ENCODE measurements at regions not wholly inside any gene's neighbourhood (a gene's known extent, or its start where the extent isn't known, plus 50 kb on each side); places are given as distances from the start of the nearest gene placed in this dataset.
"Not testable (repeated sequence)": the region's sequence is repeated elsewhere in the genome, so short reads cannot be mapped to it uniquely, and the experiment has no call there.

- ATAC-seq; H3K27me3 ChIP-seq; DNase-seq; H3K4me3 ChIP-seq; H3K4me1 ChIP-seq; H3K27ac ChIP-seq; intact Hi-C loops (cut with DNase I); H3K9me3 ChIP-seq; H3K36me3 ChIP-seq: not testable (repeated sequence)
- WGBS, 4 donors = no CpG with 5 or more reads among the region's 5 CpGs
Observed at GRCh38 chrY:17827155-17827554, 52.9 kb downstream of the CDY2B start.

- H3K4me3 ChIP-seq; ATAC-seq; H3K27ac ChIP-seq; intact Hi-C loops (cut with DNase I); H3K9me3 ChIP-seq; H3K27me3 ChIP-seq; H3K36me3 ChIP-seq; H3K4me1 ChIP-seq; DNase-seq: not testable (repeated sequence)
- no CpG with 5 or more reads among the region's 4 CpGs for WGBS, 4 donors
Observed at GRCh38 chrY:17819700-17820099, 60.3 kb downstream of the CDY2B start.

GRCh38 chrY:17819025-17819646 lies 60.9 kb downstream of the CDY2B start:
- H3K27me3 ChIP-seq; H3K36me3 ChIP-seq; H3K27ac ChIP-seq; intact Hi-C loops (cut with DNase I); DNase-seq; ATAC-seq; H3K9me3 ChIP-seq; H3K4me1 ChIP-seq; H3K4me3 ChIP-seq: not testable (repeated sequence)
- WGBS, 4 donors = no CpG with 5 or more reads among the region's 3 CpGs

- H3K27me3 ChIP-seq; H3K27ac ChIP-seq; H3K36me3 ChIP-seq; DNase-seq; H3K9me3 ChIP-seq; intact Hi-C loops (cut with DNase I); ATAC-seq; H3K4me1 ChIP-seq; H3K4me3 ChIP-seq: not testable (repeated sequence)
- no CpG with 5 or more reads among the region's 6 CpGs for WGBS, 4 donors
Observed at GRCh38 chrY:17817076-17818068, 62.6 kb downstream of the CDY2B start.

GRCh38 chrY:17812664-17813063 lies 67.4 kb downstream of the CDY2B start:
- H3K36me3 ChIP-seq; H3K27me3 ChIP-seq; DNase-seq; intact Hi-C loops (cut with DNase I); H3K4me3 ChIP-seq; H3K27ac ChIP-seq; ATAC-seq; H3K4me1 ChIP-seq; H3K9me3 ChIP-seq: not testable (repeated sequence)
- no CpG with 5 or more reads among the region's 3 CpGs for WGBS, 4 donors

GRCh38 chrY:17799915-17800314 lies 80.1 kb downstream of the CDY2B start:
- WGBS, 4 donors = no CpG with 5 or more reads among the region's 2 CpGs
- H3K9me3 ChIP-seq; H3K27me3 ChIP-seq; H3K4me3 ChIP-seq; DNase-seq; intact Hi-C loops (cut with DNase I); ATAC-seq; H3K36me3 ChIP-seq; H3K27ac ChIP-seq; H3K4me1 ChIP-seq: not testable (repeated sequence)

GRCh38 chrY:17787214-17787613 lies 92.8 kb downstream of the CDY2B start:
- H3K27me3 ChIP-seq; H3K36me3 ChIP-seq; intact Hi-C loops (cut with DNase I); ATAC-seq; H3K9me3 ChIP-seq; DNase-seq; H3K4me1 ChIP-seq; H3K4me3 ChIP-seq; H3K27ac ChIP-seq: not testable (repeated sequence)
- WGBS, 4 donors = no CpG with 5 or more reads among the region's 3 CpGs

GRCh38 chrY:17766000-17766699 lies 113.9 kb downstream of the CDY2B start:
- intact Hi-C loops (cut with DNase I); H3K4me1 ChIP-seq; H3K36me3 ChIP-seq; DNase-seq; H3K27ac ChIP-seq; H3K9me3 ChIP-seq; H3K4me3 ChIP-seq; ATAC-seq; H3K27me3 ChIP-seq: not testable (repeated sequence)
- no CpG with 5 or more reads among the region's 6 CpGs for WGBS, 4 donors

- H3K27me3 ChIP-seq; intact Hi-C loops (cut with DNase I); H3K4me1 ChIP-seq; H3K4me3 ChIP-seq; H3K9me3 ChIP-seq; DNase-seq; H3K36me3 ChIP-seq; ATAC-seq; H3K27ac ChIP-seq: not testable (repeated sequence)
Observed at GRCh38 chrY:17759213-17759612, 120.8 kb downstream of the CDY2B start.

GRCh38 chrY:17752887-17753497 lies 127.0 kb downstream of the CDY2B start:
- H3K27me3 ChIP-seq; H3K4me3 ChIP-seq; intact Hi-C loops (cut with DNase I); H3K4me1 ChIP-seq; ATAC-seq; DNase-seq; H3K9me3 ChIP-seq; H3K36me3 ChIP-seq; H3K27ac ChIP-seq: not testable (repeated sequence)
- WGBS, 4 donors = no CpG with 5 or more reads among the region's 13 CpGs
